OCI-LY3 (cell line): ENCODE measurements at regions not wholly inside any gene's neighbourhood (a gene's known extent, or its start where the extent isn't known, plus 50 kb on each side); places are given as distances from the start of the nearest gene placed in this dataset.

Experiments used
- EZH2phosphoT487 ChIP-seq: fragments of 200-600 bp; shearing (Covaris generic); IDR thresholded peaks from 2 replicates; pipeline ENCODE4 v1.6.1; 2018; ENCODE audit warnings: antibody characterized with exemption, mixed run types, low read depth
- TF ChIP-seq, protein P1 (sequence below): fragments of 200-600, 300-600 bp; sonication (generic); IDR thresholded peaks from 2 replicates; pipeline ENCODE4 v1.5.1; 2014; ENCODE audit warnings: antibody characterized with exemption, low read length, low read depth

DNA sequence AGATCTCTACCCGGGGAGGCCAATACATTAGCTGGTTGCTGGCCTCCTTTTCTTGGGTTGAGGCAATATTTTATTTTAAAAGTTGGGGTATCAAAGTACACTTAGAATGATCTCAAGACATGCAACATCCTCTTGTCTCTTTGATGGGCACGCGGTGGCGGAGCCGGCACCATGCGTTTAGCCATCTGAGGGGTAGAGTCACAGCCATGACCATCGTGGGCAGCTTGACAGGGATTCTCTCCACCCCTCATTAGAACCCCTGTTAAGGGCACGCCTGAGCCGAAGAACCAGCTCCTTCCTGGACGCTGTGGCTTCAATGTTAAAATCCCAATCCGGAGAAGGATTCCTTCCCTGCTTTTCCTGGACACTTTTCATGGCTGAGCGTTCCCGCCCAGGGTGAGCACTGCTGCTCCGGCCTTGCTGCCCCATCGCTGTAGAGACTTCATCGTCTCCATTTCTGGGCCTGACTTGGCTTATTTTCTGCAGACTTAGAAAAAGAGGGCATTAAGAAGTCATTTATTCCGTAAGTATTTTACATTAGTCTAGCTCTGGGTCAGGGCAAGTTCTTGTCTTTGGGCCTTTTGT is 142.7 kb upstream of the CDH4 start:
- TF ChIP-seq, protein P1, sequence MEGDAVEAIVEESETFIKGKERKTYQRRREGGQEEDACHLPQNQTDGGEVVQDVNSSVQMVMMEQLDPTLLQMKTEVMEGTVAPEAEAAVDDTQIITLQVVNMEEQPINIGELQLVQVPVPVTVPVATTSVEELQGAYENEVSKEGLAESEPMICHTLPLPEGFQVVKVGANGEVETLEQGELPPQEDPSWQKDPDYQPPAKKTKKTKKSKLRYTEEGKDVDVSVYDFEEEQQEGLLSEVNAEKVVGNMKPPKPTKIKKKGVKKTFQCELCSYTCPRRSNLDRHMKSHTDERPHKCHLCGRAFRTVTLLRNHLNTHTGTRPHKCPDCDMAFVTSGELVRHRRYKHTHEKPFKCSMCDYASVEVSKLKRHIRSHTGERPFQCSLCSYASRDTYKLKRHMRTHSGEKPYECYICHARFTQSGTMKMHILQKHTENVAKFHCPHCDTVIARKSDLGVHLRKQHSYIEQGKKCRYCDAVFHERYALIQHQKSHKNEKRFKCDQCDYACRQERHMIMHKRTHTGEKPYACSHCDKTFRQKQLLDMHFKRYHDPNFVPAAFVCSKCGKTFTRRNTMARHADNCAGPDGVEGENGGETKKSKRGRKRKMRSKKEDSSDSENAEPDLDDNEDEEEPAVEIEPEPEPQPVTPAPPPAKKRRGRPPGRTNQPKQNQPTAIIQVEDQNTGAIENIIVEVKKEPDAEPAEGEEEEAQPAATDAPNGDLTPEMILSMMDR, result no peak
- TF ChIP-seq EZH2phosphoT487, result no peak
